Upper lobe of left lung (tissue), 6 donors: ENCODE measurements at regions not wholly inside any gene's neighbourhood (a gene's known extent, or its start where the extent isn't known, plus 50 kb on each side); places are given as distances from the start of the nearest gene placed in this dataset.

Experiments
- ATAC-seq, 2 donors: fragments of 200-7000 bp; cut with Tn5 transposase; one replicate each; pipeline ENCODE4 v1.9.1; 2022; ENCODE audit warnings: mild to moderate bottlenecking in 2 of 2, moderate library complexity in 2 of 2; ENCODE audit not compliant: low FRiP score in 2 of 2
- DNase-seq, 2 donors: peaks; one replicate each; pipeline ENCODE4 v3.0.0-alpha.2; 2019 to 2020
- H3K27ac ChIP-seq, 4 donors: fragments of 200-600 bp; sonication (generic); one replicate each; pipeline ENCODE4 v1.5.1; 2016 to 2019
- H3K27me3 ChIP-seq, 4 donors: fragments of 200-600 bp; sonication (generic); one replicate each; pipeline ENCODE4 v1.5.1; 2017 to 2019
- H3K36me3 ChIP-seq, 4 donors: fragments of 200-600 bp; sonication (generic); one replicate each; pipeline ENCODE4 v1.5.1; 2016 to 2019
- H3K4me1 ChIP-seq, 4 donors: fragments of 200-600 bp; sonication (generic); one replicate each; pipeline ENCODE4 v1.5.1; 2018 to 2019
- H3K4me3 ChIP-seq, 4 donors: fragments of 200-600 bp; sonication (generic); one replicate each; pipeline ENCODE4 v1.5.1; 2017 to 2019; ENCODE audit warnings: mild to moderate bottlenecking in 2 of 4, moderate library complexity in 1 of 4
- H3K9me3 ChIP-seq, 4 donors: fragments of 200-600 bp; sonication (generic); one replicate each; pipeline ENCODE4 v1.5.1; 2018 to 2019
- EP300 ChIP-seq, 4 donors: sonication (generic); formaldehyde crosslinking; IDR thresholded peaks; one replicate each; pipeline ENCODE4 v1.5.1; 2017; ENCODE audit warnings: antibody characterized with exemption in 4 of 4, control low read depth in 2 of 4
- POLR2A ChIP-seq, 4 donors: fragments of 450-650 bp; IDR thresholded peaks; one replicate each; pipeline ENCODE4 v1.5.1; 2016 to 2017; ENCODE audit warnings: antibody characterized with exemption in 4 of 4, mild to moderate bottlenecking in 2 of 4
- POLR2AphosphoS5 ChIP-seq, 2 donors: sonication (generic); formaldehyde crosslinking; IDR thresholded peaks; one replicate each; pipeline ENCODE4 v1.5.1; 2017; ENCODE audit warnings: antibody characterized with exemption in 2 of 2
- WGBS, 2 donors: methylation state at CpG; one replicate each; pipeline ENCODE4 v1.1.5; 2017 to 2018; 5-methylcytosine and 5-hydroxymethylcytosine counted together
- TF ChIP-seq, protein P1 (sequence below), 6 experiments: fragments of 450-650 bp in 4 of 6; fragments of 200-600 bp in 2 of 6; sonication (generic) in 2 of 6; IDR thresholded peaks; one replicate each; pipeline ENCODE4 v1.5.1; 2016 to 2019; ENCODE audit warnings: antibody characterized with exemption in 6 of 6
- donor health status: DM: no; HTN: no; CAD: no; lungs with moderate emphysema.
- donor health status: DM: no; HTN: yes; CAD: no; lungs with severe emphysema.

DNA sequence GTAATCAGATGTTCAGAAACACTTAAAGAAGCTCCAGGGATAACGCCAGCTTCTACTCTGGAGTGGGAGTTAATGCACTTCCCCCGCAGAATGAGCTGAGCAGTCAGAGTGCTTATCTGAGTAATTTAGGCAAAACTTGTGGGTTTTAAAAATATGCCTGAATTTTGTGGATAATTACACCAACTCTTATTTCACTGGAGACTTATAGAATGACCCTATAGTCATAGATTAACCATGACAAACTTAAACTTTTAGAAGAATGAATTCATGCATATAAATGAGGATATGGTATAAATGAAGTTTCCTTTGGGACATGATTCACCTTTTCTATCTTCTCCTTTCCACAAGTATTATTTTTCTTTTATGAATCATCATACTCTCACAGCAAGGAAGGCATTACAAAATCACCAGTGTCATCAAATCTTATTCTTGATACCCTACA, 241.1 kb upstream of the FBXO33 start:
- Histone ChIP-seq H3K4me3 (no peak overlapping the region), H3K27me3 (no peaks in the 10 kb centered on the region), H3K9me3 (no peaks in the 10 kb centered on the region), H3K4me1 (no peaks in the 10 kb centered on the region), H3K36me3 (no peaks in the 10 kb centered on the region), H3K27ac (no peak overlapping the region)
- 79 to 81% methylated on average over 2 of the region's 2 CpGs for whole genome bisulfite sequencing, 2 donors
- TF ChIP-seq POLR2AphosphoS5 (IDR thresholded peaks at IDR 0.05) = no peak
- no peak for TF ChIP-seq EP300 (IDR thresholded peaks at IDR 0.05)
- TF ChIP-seq, protein P1, sequence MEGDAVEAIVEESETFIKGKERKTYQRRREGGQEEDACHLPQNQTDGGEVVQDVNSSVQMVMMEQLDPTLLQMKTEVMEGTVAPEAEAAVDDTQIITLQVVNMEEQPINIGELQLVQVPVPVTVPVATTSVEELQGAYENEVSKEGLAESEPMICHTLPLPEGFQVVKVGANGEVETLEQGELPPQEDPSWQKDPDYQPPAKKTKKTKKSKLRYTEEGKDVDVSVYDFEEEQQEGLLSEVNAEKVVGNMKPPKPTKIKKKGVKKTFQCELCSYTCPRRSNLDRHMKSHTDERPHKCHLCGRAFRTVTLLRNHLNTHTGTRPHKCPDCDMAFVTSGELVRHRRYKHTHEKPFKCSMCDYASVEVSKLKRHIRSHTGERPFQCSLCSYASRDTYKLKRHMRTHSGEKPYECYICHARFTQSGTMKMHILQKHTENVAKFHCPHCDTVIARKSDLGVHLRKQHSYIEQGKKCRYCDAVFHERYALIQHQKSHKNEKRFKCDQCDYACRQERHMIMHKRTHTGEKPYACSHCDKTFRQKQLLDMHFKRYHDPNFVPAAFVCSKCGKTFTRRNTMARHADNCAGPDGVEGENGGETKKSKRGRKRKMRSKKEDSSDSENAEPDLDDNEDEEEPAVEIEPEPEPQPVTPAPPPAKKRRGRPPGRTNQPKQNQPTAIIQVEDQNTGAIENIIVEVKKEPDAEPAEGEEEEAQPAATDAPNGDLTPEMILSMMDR (IDR thresholded peaks at IDR 0.05) = no peak
- no peak for TF ChIP-seq POLR2A (IDR thresholded peaks at IDR 0.05)
- ATAC-seq (no peak), DNase-seq (no peak)

DNA sequence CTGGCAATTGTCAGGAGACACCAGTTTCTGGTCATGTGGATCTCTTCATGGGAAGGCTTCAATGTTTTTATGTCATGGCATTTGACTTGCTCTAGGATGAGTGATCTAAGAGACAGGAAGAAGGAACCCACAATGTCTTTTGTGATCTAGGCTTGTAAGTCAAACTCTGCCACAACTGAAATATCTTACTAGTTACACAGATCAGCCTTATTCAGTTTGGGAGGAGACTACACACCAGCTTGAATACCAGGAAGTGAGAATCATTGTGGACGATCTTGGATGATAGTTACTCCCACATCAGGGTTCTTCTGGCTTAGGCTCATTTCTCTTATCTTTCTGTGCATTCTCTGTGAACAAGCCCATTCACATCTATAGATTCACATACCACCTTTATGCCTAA, 236.2 kb upstream of the FBXO33 start:
- no peak for ATAC-seq
- no peak for DNase-seq

GRCh38 chr14:39666386-39666785, 234.2 kb upstream of the FBXO33 start:
- H3K36me3 ChIP-seq = no peaks in the 10 kb centered on the region
- no peak overlapping the region for H3K27ac ChIP-seq
- DNase-seq = no peak
- no peaks in the 10 kb centered on the region for H3K9me3 ChIP-seq
- TF ChIP-seq POLR2AphosphoS5 (IDR thresholded peaks at IDR 0.05) (no peak), EP300 (IDR thresholded peaks at IDR 0.05) (no peak)
- TF ChIP-seq, protein P1 (IDR thresholded peaks at IDR 0.05) = no peak
- H3K27me3 ChIP-seq = no peaks in the 10 kb centered on the region
- no peak overlapping the region for H3K4me3 ChIP-seq
- ATAC-seq = no peak
- H3K4me1 ChIP-seq = no peaks in the 10 kb centered on the region

More for the DNA sequence above, 236.2 kb upstream of the FBXO33 start:
- Histone ChIP-seq H3K27ac (no peak overlapping the region), H3K9me3 (no peaks in the 10 kb centered on the region), H3K4me1 (no peaks in the 10 kb centered on the region), H3K36me3 (no peaks in the 10 kb centered on the region), H3K4me3 (no peak overlapping the region), H3K27me3 (no peaks in the 10 kb centered on the region)
- no peak for TF ChIP-seq POLR2A (IDR thresholded peaks at IDR 0.05)
- no peak for TF ChIP-seq EP300 (IDR thresholded peaks at IDR 0.05)
- no peak for TF ChIP-seq POLR2AphosphoS5 (IDR thresholded peaks at IDR 0.05)
- TF ChIP-seq, protein P1 (IDR thresholded peaks at IDR 0.05) = no peak
- 45 to 76% methylated on average over 1 of the region's 1 CpG for WGBS, 2 donors

GRCh38 chr14:39665075-39665475, 232.8 kb upstream of the FBXO33 start:
- Histone ChIP-seq H3K27me3 (no peaks in the 10 kb centered on the region), H3K4me3 (no peak overlapping the region), H3K4me1 (no peaks in the 10 kb centered on the region), H3K36me3 (no peaks in the 10 kb centered on the region), H3K9me3 (no peaks in the 10 kb centered on the region), H3K27ac (no peak overlapping the region)
- no peak for ATAC-seq
- DNase-seq = no peak
- 63 to 71% methylated on average over 1 of the region's 1 CpG for WGBS, 2 donors
- no peak for TF ChIP-seq POLR2AphosphoS5 (IDR thresholded peaks at IDR 0.05)
- no peak for TF ChIP-seq POLR2A (IDR thresholded peaks at IDR 0.05)
- TF ChIP-seq EP300 (IDR thresholded peaks at IDR 0.05) = no peak
- TF ChIP-seq, protein P1 (IDR thresholded peaks at IDR 0.05) = no peak

GRCh38 chr14:39664646-39665045, 232.4 kb upstream of the FBXO33 start:
- TF ChIP-seq EP300 (IDR thresholded peaks at IDR 0.05) = no peak
- no peak for TF ChIP-seq POLR2A (IDR thresholded peaks at IDR 0.05)
- no peak for TF ChIP-seq POLR2AphosphoS5 (IDR thresholded peaks at IDR 0.05)
- TF ChIP-seq, protein P1 (IDR thresholded peaks at IDR 0.05) = no peak
- Histone ChIP-seq H3K9me3 (no peaks in the 10 kb centered on the region), H3K4me1 (no peaks in the 10 kb centered on the region), H3K27ac (no peak overlapping the region), H3K36me3 (no peaks in the 10 kb centered on the region), H3K4me3 (no peak overlapping the region), H3K27me3 (no peaks in the 10 kb centered on the region)
- ATAC-seq (no peak), DNase-seq (no peak)
- WGBS, 2 donors = 87 to 88% methylated on average over 1 of the region's 1 CpG
